IMR-90 (cell line): ENCODE measurements at regions not wholly inside any gene's neighbourhood (a gene's known extent, or its start where the extent isn't known, plus 50 kb on each side); places are given as distances from the start of the nearest gene placed in this dataset.
"Not testable (repeated sequence)": the region's sequence is repeated elsewhere in the genome, so short reads cannot be mapped to it uniquely, and the experiment has no call there.

Experiments
- ATAC-seq: fragments of 200-7000 bp; cut with Tn5 transposase; 2 replicates; pipeline ENCODE4 v1.9.1; 2020; ENCODE audit warnings: low read depth, mild to moderate bottlenecking, moderate library complexity
- BruUV-seq: library from RNA; stranded (reverse); fragments of 400-500 nt; replicated peaks from 2 replicates; lab custom pipeline; 2021; lab: Mats Ljungman, UMichigan
- CTCF ChIA-PET: fragments of 300-600 bp; formaldehyde crosslinking; extraction: SDS; loops from one replicate; lab custom pipeline; 2021; ENCODE audit warnings: antibody characterized with exemption; lab: Yijun Ruan, JAX
- POLR2A ChIA-PET: fragments of 300-600 bp; sonication (Branson Sonifier 250); formaldehyde crosslinking; loops from one replicate; lab custom pipeline; 2022; ENCODE audit warnings: antibody characterized with exemption; ENCODE audit not compliant: unreplicated experiment; lab: Charles Lee
- DNase-seq: peaks from one replicate; pipeline ENCODE4 v3.0.0; 2013
- H2AFZ ChIP-seq: replicated peaks from 2 replicates; pipeline ENCODE3; 2013; ENCODE audit warnings: low read length, mild to moderate bottlenecking; ENCODE audit not compliant: poor library complexity
- H2AK5ac ChIP-seq: 2 replicates; pipeline ENCODE4 v1.6.1; 2013; ENCODE audit warnings: low read depth, low read length, inconsistent platforms
- H2AK9ac ChIP-seq: replicated peaks from 2 replicates; pipeline ENCODE3; 2013; ENCODE audit warnings: mild to moderate bottlenecking, low read depth, low read length, moderate library complexity; ENCODE audit not compliant: poor library complexity
- H2BK120ac ChIP-seq: 2 replicates; pipeline ENCODE4 v1.6.1; 2013; ENCODE audit warnings: low read depth, low read length, inconsistent platforms
- H2BK15ac ChIP-seq: 3 replicates; pipeline ENCODE4 v1.6.1; 2013; ENCODE audit warnings: low read depth, low read length, inconsistent platforms
- H2BK20ac ChIP-seq: 2 replicates; pipeline ENCODE4 v1.6.1; 2013; ENCODE audit warnings: low read depth, mild to moderate bottlenecking, inconsistent platforms, low read length, moderate library complexity
- H2BK5ac ChIP-seq: 2 replicates; pipeline ENCODE4 v1.6.1; 2013; ENCODE audit warnings: mild to moderate bottlenecking, low read depth, low read length, inconsistent platforms; ENCODE audit not compliant: poor library complexity, severe bottlenecking
- H3K14ac ChIP-seq: replicated peaks from 2 replicates; pipeline ENCODE4 v1.6.1; 2013; ENCODE audit warnings: low read depth, low read length, inconsistent platforms
- H3K18ac ChIP-seq: 2 replicates; pipeline ENCODE4 v1.6.1; 2013; ENCODE audit warnings: low read depth, low read length, control low read depth
- H3K23ac ChIP-seq: 2 replicates; pipeline ENCODE4 v1.6.1; 2013; ENCODE audit warnings: low read depth, low read length, inconsistent platforms
- H3K27ac ChIP-seq: 2 replicates; pipeline ENCODE4 v1.5.1; 2013; ENCODE audit warnings: mild to moderate bottlenecking, control low read depth, low read length; ENCODE audit not compliant: insufficient read depth
- H3K27me3 ChIP-seq: 2 replicates; pipeline ENCODE4 v1.6.1; 2013; ENCODE audit warnings: low read length; ENCODE audit not compliant: control insufficient read depth, insufficient read depth
- H3K36me3 ChIP-seq: 2 replicates; pipeline ENCODE4 v1.6.1; 2013; ENCODE audit warnings: low read length, mixed read lengths; ENCODE audit not compliant: control insufficient read depth, insufficient read depth
- H3K4ac ChIP-seq: 2 replicates; pipeline ENCODE4 v1.6.1; 2013; ENCODE audit warnings: low read depth, low read length, inconsistent platforms
- H3K4me1 ChIP-seq: 2 replicates; pipeline ENCODE4 v1.6.1; 2013; ENCODE audit warnings: low read length, mixed read lengths; ENCODE audit not compliant: control insufficient read depth, insufficient read depth
- H3K4me2 ChIP-seq: 2 replicates; pipeline ENCODE4 v1.6.1; 2013; ENCODE audit warnings: low read depth, mild to moderate bottlenecking, control low read depth, low read length, moderate library complexity
- H3K4me3 ChIP-seq: 2 replicates; pipeline ENCODE4 v1.5.1; 2013; ENCODE audit warnings: low read depth, mild to moderate bottlenecking, control low read depth, low read length, moderate library complexity; ENCODE audit not compliant: insufficient read depth
- H3K56ac ChIP-seq: 2 replicates; pipeline ENCODE4 v1.6.1; 2013; ENCODE audit warnings: low read length, inconsistent platforms; ENCODE audit not compliant: insufficient read depth; ENCODE audit errors: extremely low read depth
- H3K79me1 ChIP-seq, 2 experiments: 2 replicates each; pipeline ENCODE4 v1.6.1; 2013; ENCODE audit warnings: low read length in 2 of 2, inconsistent platforms in 1 of 2, low read depth in 1 of 2
- H3K9ac ChIP-seq: 2 replicates; pipeline ENCODE4 v1.6.1; 2013; ENCODE audit warnings: low read depth, low read length, control low read depth
- H3K9me1 ChIP-seq: 2 replicates; pipeline ENCODE4 v1.6.1; 2013; ENCODE audit warnings: low read length, inconsistent platforms; ENCODE audit not compliant: insufficient read depth
- H3K9me3 ChIP-seq: 2 replicates; pipeline ENCODE4 v1.6.1; 2013; ENCODE audit warnings: low read length; ENCODE audit not compliant: control insufficient read depth, insufficient read depth
- H4K20me1 ChIP-seq: 2 replicates; pipeline ENCODE4 v1.6.1; 2013; ENCODE audit warnings: low read length, inconsistent platforms; ENCODE audit not compliant: insufficient read depth
- H4K5ac ChIP-seq: 2 replicates; pipeline ENCODE4 v1.6.1; 2013; ENCODE audit warnings: mild to moderate bottlenecking, low read depth, low read length, control low read depth
- H4K8ac ChIP-seq, 2 experiments: 2 replicates each; pipeline ENCODE4 v1.6.1; 2013; ENCODE audit warnings: low read depth in 2 of 2, low read length in 2 of 2, control low read depth in 1 of 2, inconsistent platforms in 1 of 2
- H4K91ac ChIP-seq: 2 replicates; pipeline ENCODE4 v1.6.1; 2013; ENCODE audit warnings: low read depth, low read length, inconsistent platforms; ENCODE audit not compliant: insufficient read depth
- WGBS, 2 experiments: methylation state at CpG; one replicate each; pipeline versions ENCODE4 v1.1.5 to v1.1.7; 2013; ENCODE audit warnings: missing lambda C conversion rate in 2 of 2; ENCODE audit not compliant: insufficient read length in 1 of 2; ENCODE audit errors: extremely low coverage in 2 of 2; 5-methylcytosine and 5-hydroxymethylcytosine counted together
- dilution Hi-C: fragments of 300-500 bp; cut with HindIII; formaldehyde crosslinking; loops from one replicate; pipeline ENCODE4 v1.14.3; 2018; ENCODE audit warnings: low sequenced_read_pairs; ENCODE audit not compliant: unreplicated experiment
- in situ Hi-C: fragments of 300-500 bp; cut with MboI; formaldehyde crosslinking; loops from 3 replicates; pipeline ENCODE4 v1.14.3; 2019; ENCODE audit warnings: low sequenced_read_pairs, inconsistent platforms, mixed read lengths
- intact Hi-C: fragments of 100-400 bp; cut with micrococcal nuclease; formaldehyde crosslinking; loops from 2 replicates; pipeline ENCODE4 v1.10.0; 2022

DNA sequence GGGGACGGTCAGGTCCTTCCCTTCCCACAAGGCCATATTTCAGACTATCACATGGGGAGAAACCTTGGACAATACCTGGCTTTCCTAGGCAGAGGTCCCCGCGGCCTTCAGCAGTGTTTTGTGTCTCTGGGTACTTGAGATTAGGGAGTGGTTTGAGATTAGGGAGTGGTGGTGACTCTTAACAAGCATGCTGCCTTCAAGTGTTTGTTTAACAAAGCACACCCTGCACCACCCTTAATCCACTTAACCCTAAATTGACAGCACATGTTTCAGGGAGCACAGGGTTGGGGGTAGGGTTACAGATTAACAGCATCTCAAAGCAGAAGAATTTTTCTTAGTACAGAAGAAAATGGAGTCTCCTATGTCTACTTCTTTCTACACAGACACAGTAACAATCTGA lies 1152.2 kb upstream of the SLC39A10 start:
- DNase-seq, H3K4me3 ChIP-seq, H3K4me1 ChIP-seq, H3K4me2 ChIP-seq, CTCF ChIA-PET, H2AK5ac ChIP-seq, H2AFZ ChIP-seq, H3K79me1 ChIP-seq, H2BK5ac ChIP-seq, H3K27ac ChIP-seq, H4K20me1 ChIP-seq, H3K36me3 ChIP-seq, H2AK9ac ChIP-seq, H3K9me3 ChIP-seq, H4K8ac ChIP-seq, H4K5ac ChIP-seq, H3K9me1 ChIP-seq, dilution Hi-C loops, ATAC-seq, POLR2A ChIA-PET, H2BK20ac ChIP-seq, H2BK15ac ChIP-seq, H3K56ac ChIP-seq, H3K23ac ChIP-seq, H4K91ac ChIP-seq, H3K4ac ChIP-seq, intact Hi-C loops, H3K18ac ChIP-seq, H3K9ac ChIP-seq, in situ Hi-C loops, H3K14ac ChIP-seq, H3K27me3 ChIP-seq, H2BK120ac ChIP-seq, BruUV-seq: not testable (repeated sequence)
- WGBS, 2 experiments: no CpG with 5 or more reads among the region's 3 CpGs
